Uterus (tissue), 3 donors: ENCODE measurements at regions not wholly inside any gene's neighbourhood (a gene's known extent, or its start where the extent isn't known, plus 50 kb on each side); places are given as distances from the start of the nearest gene placed in this dataset.

Experiments used
- DNase-seq, 2 donors: peaks; one replicate each; pipeline ENCODE4 v3.0.0-alpha.2; 2019 to 2020
- H3K27ac ChIP-seq, 2 donors: fragments of 200-600 bp; sonication (generic); 1 replicate in 1 of 2; 2 replicates in 1 of 2; pipeline ENCODE4 v1.5.1; 2016 to 2018
- H3K27me3 ChIP-seq, 2 donors: fragments of 200-600 bp; sonication (generic); one replicate each; pipeline ENCODE4 v1.5.1; 2018 to 2019; ENCODE audit warnings: control low read depth in 1 of 2
- H3K36me3 ChIP-seq, 2 donors: fragments of 200-600 bp; sonication (generic); one replicate each; pipeline ENCODE4 v1.5.1; 2019; ENCODE audit warnings: control low read depth in 1 of 2
- H3K4me1 ChIP-seq, 2 donors: fragments of 200-600 bp; sonication (generic); one replicate each; pipeline ENCODE4 v1.5.1; 2018 to 2019; ENCODE audit warnings: control low read depth in 1 of 2
- H3K4me3 ChIP-seq, 2 donors: fragments of 200-600 bp; sonication (generic); 1 replicate in 1 of 2; 2 replicates in 1 of 2; pipeline ENCODE4 v1.5.1; 2018 to 2019; ENCODE audit warnings: mild to moderate bottlenecking in 1 of 2
- H3K9me3 ChIP-seq, 2 donors: fragments of 200-600 bp; sonication (generic); one replicate each; pipeline ENCODE4 v1.5.1; 2019; ENCODE audit warnings: control low read depth in 1 of 2
- CTCF ChIP-seq, 4 experiments: fragments of 200-600 bp in 2 of 4; fragments of 450-650 bp in 2 of 4; sonication (generic) in 2 of 4; IDR thresholded peaks; one replicate each; pipeline ENCODE4 v1.5.1; 2016 to 2019; ENCODE audit warnings: antibody characterized with exemption in 4 of 4, mild to moderate bottlenecking in 2 of 4, moderate library complexity in 1 of 4
- POLR2A ChIP-seq, 2 donors: fragments of 450-650 bp; IDR thresholded peaks; one replicate each; pipeline ENCODE4 v1.6.1; 2016; ENCODE audit warnings: antibody characterized with exemption in 2 of 2, mild to moderate bottlenecking in 1 of 2, moderate library complexity in 1 of 2
- intact Hi-C: fragments of 100-400 bp; cut with DNase I; formaldehyde crosslinking; loops from one replicate; pipeline ENCODE4 v1.15.1; 2023; ENCODE audit warnings: low total_unique reads
- donor health status: DM: yes; HTN: yes; CAD: no.

- TF ChIP-seq CTCF (IDR thresholded peaks at IDR 0.05) (no peak), POLR2A (IDR thresholded peaks at IDR 0.05) (no peak)
- DNase-seq, result no peak
- intact Hi-C loops, result no loop called here
Observed at GRCh38 chr18:78549971-78550370, 429.6 kb upstream of the SALL3 start.

GRCh38 chr18:78554944-78555608 lies 424.5 kb upstream of the SALL3 start:
- Histone ChIP-seq H3K27me3 (no peaks in the 10 kb centered on the region), H3K4me3 (no peak overlapping the region), H3K27ac (no peak overlapping the region), H3K4me1 (no peaks in the 10 kb centered on the region), H3K36me3 (no peaks in the 10 kb centered on the region), H3K9me3 (no peaks in the 10 kb centered on the region)
- intact Hi-C loops, result no loop called here
- no peak for DNase-seq
- no peak for TF ChIP-seq POLR2A (IDR thresholded peaks at IDR 0.05)
- no peak for TF ChIP-seq CTCF (IDR thresholded peaks at IDR 0.05)

More at GRCh38 chr18:78549971-78550370, 429.6 kb upstream of the SALL3 start:
- no peaks in the 10 kb centered on the region for H3K27me3 ChIP-seq
- no peaks in the 10 kb centered on the region for H3K36me3 ChIP-seq
- H3K9me3 ChIP-seq, result no peaks in the 10 kb centered on the region
- no peaks in the 10 kb centered on the region for H3K4me1 ChIP-seq
- H3K4me3 ChIP-seq, result no peak overlapping the region
- H3K27ac ChIP-seq, result no peak overlapping the region

GRCh38 chr18:78557371-78557770 lies 422.2 kb upstream of the SALL3 start:
- Histone ChIP-seq H3K4me1 (no peaks in the 10 kb centered on the region), H3K4me3 (no peak overlapping the region), H3K27ac (no peak overlapping the region), H3K27me3 (no peaks in the 10 kb centered on the region), H3K36me3 (no peaks in the 10 kb centered on the region), H3K9me3 (no peaks in the 10 kb centered on the region)
- TF ChIP-seq CTCF (IDR thresholded peaks at IDR 0.05), result no peak
- no peak for TF ChIP-seq POLR2A (IDR thresholded peaks at IDR 0.05)
- intact Hi-C loops, result no loop called here
- no peak for DNase-seq

GRCh38 chr18:78558101-78558810 lies 421.4 kb upstream of the SALL3 start:
- H3K4me1 ChIP-seq, result no peaks in the 10 kb centered on the region
- H3K27ac ChIP-seq, result no peak overlapping the region
- TF ChIP-seq POLR2A (IDR thresholded peaks at IDR 0.05), result no peak
- no peak overlapping the region for H3K4me3 ChIP-seq
- no peak for DNase-seq
- no peaks in the 10 kb centered on the region for H3K27me3 ChIP-seq
- H3K9me3 ChIP-seq, result no peaks in the 10 kb centered on the region
- no peaks in the 10 kb centered on the region for H3K36me3 ChIP-seq
- intact Hi-C loops, result no loop called here

GRCh38 chr18:78558948-78559347 lies 420.7 kb upstream of the SALL3 start:
- TF ChIP-seq CTCF (IDR thresholded peaks at IDR 0.05), result no peak
- TF ChIP-seq POLR2A (IDR thresholded peaks at IDR 0.05), result no peak
- no peak for DNase-seq
- intact Hi-C loops, result no loop called here
- H3K27ac ChIP-seq, result no peak overlapping the region
- H3K36me3 ChIP-seq, result no peaks in the 10 kb centered on the region
- no peak overlapping the region for H3K4me3 ChIP-seq
- no peaks in the 10 kb centered on the region for H3K27me3 ChIP-seq
- H3K4me1 ChIP-seq, result no peaks in the 10 kb centered on the region
- no peaks in the 10 kb centered on the region for H3K9me3 ChIP-seq
